ENCODE measurements at regions not wholly inside any gene's neighbourhood (a gene's known extent, or its start where the extent isn't known, plus 50 kb on each side); places are given as distances from the start of the nearest gene placed in this dataset.
"Not testable (repeated sequence)": the region's sequence is repeated elsewhere in the genome, so short reads cannot be mapped to it uniquely, and the experiment has no call there.

GRCh38 chr10:65183236-65183635 is 1662.0 kb downstream of the REEP3 start:
- no peak overlapping the region for H3K4me3 ChIP-seq (replicated peaks in 1 of 2; ENCODE audit: low read depth in 2 of 2, low read length in 2 of 2)
- TF ChIP-seq, protein P1, sequence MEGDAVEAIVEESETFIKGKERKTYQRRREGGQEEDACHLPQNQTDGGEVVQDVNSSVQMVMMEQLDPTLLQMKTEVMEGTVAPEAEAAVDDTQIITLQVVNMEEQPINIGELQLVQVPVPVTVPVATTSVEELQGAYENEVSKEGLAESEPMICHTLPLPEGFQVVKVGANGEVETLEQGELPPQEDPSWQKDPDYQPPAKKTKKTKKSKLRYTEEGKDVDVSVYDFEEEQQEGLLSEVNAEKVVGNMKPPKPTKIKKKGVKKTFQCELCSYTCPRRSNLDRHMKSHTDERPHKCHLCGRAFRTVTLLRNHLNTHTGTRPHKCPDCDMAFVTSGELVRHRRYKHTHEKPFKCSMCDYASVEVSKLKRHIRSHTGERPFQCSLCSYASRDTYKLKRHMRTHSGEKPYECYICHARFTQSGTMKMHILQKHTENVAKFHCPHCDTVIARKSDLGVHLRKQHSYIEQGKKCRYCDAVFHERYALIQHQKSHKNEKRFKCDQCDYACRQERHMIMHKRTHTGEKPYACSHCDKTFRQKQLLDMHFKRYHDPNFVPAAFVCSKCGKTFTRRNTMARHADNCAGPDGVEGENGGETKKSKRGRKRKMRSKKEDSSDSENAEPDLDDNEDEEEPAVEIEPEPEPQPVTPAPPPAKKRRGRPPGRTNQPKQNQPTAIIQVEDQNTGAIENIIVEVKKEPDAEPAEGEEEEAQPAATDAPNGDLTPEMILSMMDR (IDR thresholded peaks at IDR 0.05; ENCODE audit: low read depth, low read length) = no peak
- no peak for DNase-seq (ENCODE audit: low read depth in 2 of 2)

- H3K4me3 ChIP-seq (replicated peaks in 1 of 2; ENCODE audit: low read depth in 2 of 2, low read length in 2 of 2); DNase-seq (ENCODE audit: low read depth in 2 of 2): not testable (repeated sequence)
Observed at GRCh38 chr10:65186668-65187067, 1665.5 kb downstream of the REEP3 start.

DNA sequence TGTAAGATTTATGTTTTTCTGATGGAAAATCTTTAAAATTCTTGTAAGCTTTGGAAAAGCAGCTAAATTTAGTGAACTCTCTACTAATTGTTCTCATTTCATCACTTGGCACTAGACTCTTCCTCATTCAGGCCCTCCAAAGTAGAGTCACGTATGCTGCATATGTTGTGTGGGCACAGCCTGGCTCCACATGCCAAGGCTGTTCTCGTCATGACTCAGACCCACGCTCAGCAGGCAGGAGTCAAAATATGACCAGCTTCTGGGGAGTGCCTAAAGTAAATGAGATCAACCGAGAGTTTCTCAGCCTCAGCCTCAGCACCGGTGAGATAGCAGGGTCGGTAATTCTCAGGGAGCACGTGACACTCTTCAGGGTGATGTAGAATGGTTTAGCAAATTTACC is 1672.9 kb downstream of the REEP3 start:
- TF ChIP-seq, protein P1 (IDR thresholded peaks at IDR 0.05; ENCODE audit: low read depth, low read length) = no peak
- peak; percentile 2 to 4 for DNase-seq (ENCODE audit: low read depth in 2 of 2)
- H3K4me3 ChIP-seq (replicated peaks in 1 of 2; ENCODE audit: low read depth in 2 of 2, low read length in 2 of 2) = no peak overlapping the region

DNA sequence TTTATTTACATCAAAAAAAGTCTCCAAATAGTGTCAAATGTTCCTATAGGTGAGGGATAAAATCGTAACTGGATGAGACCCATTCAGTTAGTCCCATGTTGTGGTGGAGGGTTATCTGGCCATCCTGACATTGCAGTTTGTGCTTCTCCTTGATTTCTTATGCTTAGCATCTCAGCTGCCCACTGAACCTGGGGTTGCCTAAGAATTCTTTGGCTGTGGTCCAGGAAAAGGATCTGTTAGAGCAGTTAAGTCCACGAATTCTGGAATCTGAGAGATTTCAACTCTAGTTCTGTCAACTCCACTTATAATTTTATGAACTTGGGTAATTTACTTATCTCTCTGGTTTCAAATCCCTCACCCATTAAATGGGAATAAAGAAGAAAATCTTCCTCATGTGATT is 1673.4 kb downstream of the REEP3 start:
- no peak overlapping the region for H3K4me3 ChIP-seq (replicated peaks in 1 of 2; ENCODE audit: low read depth in 2 of 2, low read length in 2 of 2)
- TF ChIP-seq, protein P1 (IDR thresholded peaks at IDR 0.05; ENCODE audit: low read depth, low read length) = no peak
- DNase-seq (ENCODE audit: low read depth in 2 of 2) = peak; percentile 3

GRCh38 chr10:65196111-65196510 is 1674.9 kb downstream of the REEP3 start:
- H3K4me3 ChIP-seq (replicated peaks in 1 of 2; ENCODE audit: low read depth in 2 of 2, low read length in 2 of 2) = no peak overlapping the region
- no peak for DNase-seq (ENCODE audit: low read depth in 2 of 2)
- TF ChIP-seq, protein P1 (IDR thresholded peaks at IDR 0.05; ENCODE audit: low read depth, low read length) = no peak

- no peak for DNase-seq (ENCODE audit: low read depth in 2 of 2)
- TF ChIP-seq, protein P1 (IDR thresholded peaks at IDR 0.05; ENCODE audit: low read depth, low read length) = no peak
- no peak overlapping the region for H3K4me3 ChIP-seq (replicated peaks in 1 of 2; ENCODE audit: low read depth in 2 of 2, low read length in 2 of 2)
Observed at GRCh38 chr10:65197935-65198334, 1676.7 kb downstream of the REEP3 start.

DNA sequence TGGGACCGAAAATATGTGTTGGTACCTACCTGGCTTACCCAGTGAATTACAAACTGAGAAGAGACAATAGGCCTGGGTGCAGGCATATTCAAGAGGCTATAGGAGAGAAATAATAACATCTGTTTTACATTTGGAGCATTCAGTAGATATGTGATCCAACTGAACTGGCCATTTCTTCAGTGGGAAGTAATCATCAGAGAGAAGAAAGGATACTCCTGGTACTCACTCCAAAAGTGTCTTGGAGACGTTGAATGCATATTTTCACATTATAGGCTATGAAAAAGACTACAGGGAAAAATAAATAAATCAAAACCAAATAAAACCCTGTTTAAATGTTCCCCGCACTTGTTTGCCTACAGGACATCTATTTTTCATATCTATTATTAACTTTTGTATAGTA is 1680.3 kb downstream of the REEP3 start:
- no peak overlapping the region for H3K4me3 ChIP-seq (replicated peaks in 1 of 2; ENCODE audit: low read depth in 2 of 2, low read length in 2 of 2)
- TF ChIP-seq, protein P1 (IDR thresholded peaks at IDR 0.05; ENCODE audit: low read depth, low read length) = no peak
- DNase-seq (ENCODE audit: low read depth in 2 of 2) = no peak
